ENCODE measurements at regions not wholly inside any gene's neighbourhood (a gene's known extent, or its start where the extent isn't known, plus 50 kb on each side); places are given as distances from the start of the nearest gene placed in this dataset.

DNA sequence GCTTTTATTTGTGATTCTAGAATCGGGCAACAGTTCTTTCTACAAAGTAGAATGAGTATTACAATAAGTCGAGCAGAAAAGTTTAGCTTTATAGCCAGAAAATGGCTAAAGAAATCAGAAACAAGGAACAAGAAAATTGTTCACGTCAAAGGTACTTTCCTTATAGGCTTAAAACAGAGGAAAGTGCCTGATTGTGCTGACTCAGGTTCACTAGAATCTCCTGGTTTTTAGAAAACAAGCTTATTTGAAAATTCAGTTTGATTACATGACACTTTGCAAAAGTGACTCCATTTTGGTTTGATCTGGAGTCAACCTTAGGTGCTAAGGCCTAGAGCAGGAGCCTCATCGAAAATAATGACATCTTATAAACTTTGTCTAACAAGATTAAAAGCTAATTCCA lies 564.7 kb upstream of the FLRT2 start:
- no peak for TF ChIP-seq CTCF (IDR thresholded peaks at IDR 0.05)
- no peak for TF ChIP-seq POLR2A (IDR thresholded peaks at IDR 0.05)
